ENCODE measurements at regions not wholly inside any gene's neighbourhood (a gene's known extent, or its start where the extent isn't known, plus 50 kb on each side); places are given as distances from the start of the nearest gene placed in this dataset.

- TF ChIP-seq CTCF (IDR thresholded peaks at IDR 0.05): no peak
- no peak for TF ChIP-seq EZH2phosphoT487 (IDR thresholded peaks at IDR 0.05)
Observed at GRCh38 chr18:47696870-47697269, 233.6 kb downstream of the SMAD2 start.
